NCI-H2081 (cell line): ENCODE measurements at regions not wholly inside any gene's neighbourhood (a gene's known extent, or its start where the extent isn't known, plus 50 kb on each side); places are given as distances from the start of the nearest gene placed in this dataset.

Experiments
- DNase-seq, 2 experiments: peaks; one replicate each; lab custom pipeline; 2025; lab: John Stamatoyannopoulos, UW

DNA sequence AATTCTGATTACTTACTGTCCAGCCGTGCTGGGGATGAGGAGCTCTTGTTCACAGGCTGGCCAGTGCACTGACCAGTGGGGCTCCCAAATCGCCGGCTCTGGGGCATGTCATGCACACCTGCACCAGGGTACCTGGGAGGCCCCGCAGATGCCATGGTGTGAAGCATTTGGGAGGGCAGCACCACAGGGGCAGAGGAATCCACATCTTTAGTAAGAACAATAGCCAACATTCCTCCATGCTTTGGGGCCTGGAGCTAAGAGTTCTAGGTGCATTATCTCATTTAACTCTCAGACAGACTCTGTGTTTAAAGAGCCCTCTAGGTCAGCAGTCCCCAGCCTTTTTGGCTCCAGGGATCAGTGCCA, 104.2 kb downstream of the ACKR3 start:
- no peak for DNase-seq

DNA sequence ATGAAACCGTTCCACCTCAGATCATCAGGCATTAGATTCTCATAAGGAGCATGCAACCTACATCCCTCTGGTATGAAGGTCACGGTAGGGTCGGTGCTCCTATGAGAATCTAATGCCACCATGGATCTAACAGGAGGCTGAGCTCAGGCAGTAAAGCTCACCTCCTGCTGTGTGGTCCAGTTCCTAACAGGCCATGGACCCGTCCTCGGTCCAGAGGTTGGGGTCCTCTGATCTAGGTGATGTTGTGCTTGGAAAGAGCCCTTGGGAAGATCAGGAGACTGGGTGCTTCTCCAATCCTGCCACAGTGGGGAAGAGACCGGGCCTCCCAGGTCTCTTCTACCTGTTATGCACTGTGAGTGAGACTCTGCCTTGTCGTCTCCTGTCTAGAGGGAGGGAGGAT, 104.6 kb downstream of the ACKR3 start:
- DNase-seq: no peak

DNA sequence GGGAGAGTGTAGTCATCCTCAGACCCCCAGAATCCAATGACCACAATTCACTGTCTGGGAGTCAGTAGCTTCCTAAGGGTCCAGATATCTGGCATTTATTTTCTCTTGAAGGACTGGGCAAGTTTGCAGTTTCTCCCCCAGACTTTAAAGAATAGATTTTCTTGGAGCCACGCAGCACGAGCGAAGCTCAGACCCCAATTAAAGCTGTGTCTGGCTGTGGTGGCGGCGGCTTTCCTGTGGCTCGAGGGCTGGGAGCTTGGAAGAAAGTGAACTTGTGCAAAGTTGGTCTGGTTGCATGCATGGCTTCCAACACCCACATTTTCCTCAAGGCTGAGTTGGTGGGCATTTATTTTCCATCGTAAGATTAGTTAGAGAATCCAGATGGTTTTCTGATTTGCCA, 105.0 kb downstream of the ACKR3 start:
- no peak for DNase-seq

DNA sequence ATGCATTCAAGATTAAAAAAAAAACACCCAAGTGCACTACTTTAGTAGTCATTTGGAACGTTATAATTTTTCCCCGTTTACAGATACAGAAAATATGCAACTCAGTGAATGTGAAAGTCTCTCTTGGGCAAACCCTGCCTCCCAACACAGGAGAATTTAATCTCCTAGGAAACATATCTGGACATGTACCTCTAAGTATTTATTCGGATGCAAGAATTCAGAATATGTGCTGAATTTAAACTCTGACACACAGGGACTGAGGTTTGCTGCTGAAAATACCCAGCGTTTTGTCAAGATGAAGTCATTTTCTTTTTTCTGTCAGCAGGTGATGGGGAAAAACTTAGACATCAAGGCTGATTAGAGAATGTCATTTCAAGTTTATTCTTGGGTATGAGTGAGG, 105.4 kb downstream of the ACKR3 start:
- no peak for DNase-seq

DNA sequence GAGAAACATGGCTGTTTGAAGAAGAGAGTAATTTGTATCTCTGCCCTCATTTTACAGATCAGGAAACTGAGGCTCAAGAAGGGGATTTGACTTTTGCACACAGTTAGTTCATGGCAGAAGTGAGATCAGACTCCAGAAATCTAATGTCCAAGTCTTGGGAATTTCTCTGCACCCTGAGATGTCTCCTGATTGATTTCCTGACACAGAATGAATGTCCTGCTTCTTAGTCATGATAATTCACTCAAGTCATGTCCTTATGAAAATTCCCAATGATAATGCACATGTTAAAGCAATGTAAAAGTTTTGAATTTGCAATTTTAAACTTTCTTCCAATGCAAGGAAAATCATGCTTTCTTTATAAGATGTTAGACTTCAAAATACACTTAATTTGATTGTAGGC, 105.9 kb downstream of the ACKR3 start:
- DNase-seq: no peak

DNA sequence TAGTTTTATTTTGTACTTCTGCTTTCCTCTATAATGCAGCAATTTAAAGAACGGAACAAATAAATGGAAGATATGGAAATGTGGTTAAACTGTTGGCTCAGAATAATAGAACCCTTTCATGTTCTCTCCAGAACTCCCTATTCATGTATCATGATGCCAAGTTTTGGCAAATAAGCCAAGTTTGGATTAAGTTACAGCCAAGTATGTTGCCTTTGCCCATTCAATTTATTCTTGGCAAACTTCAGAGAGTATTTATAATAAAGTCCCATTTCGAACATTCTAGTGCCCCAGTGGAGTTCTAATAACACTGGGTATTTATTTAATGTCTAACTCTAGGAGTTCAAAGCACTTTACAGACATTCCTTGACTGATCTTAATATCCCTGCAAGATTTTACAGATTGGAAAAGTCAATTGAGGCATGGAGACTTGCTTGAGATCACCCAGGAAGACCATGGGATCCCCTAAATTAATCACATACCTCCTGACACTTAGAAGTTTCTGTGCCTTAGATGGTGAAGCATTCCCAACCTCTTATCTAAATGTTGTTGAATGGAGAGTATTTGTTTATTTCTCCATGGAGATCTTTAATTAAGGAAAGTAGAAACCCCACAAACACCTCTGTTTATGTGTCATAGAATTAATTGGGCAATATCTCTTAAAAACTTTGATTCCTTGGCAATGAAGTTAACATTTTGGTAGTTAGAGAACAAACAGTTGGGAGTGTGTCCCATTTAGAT, 106.7 kb downstream of the ACKR3 start:
- no peak for DNase-seq

DNA sequence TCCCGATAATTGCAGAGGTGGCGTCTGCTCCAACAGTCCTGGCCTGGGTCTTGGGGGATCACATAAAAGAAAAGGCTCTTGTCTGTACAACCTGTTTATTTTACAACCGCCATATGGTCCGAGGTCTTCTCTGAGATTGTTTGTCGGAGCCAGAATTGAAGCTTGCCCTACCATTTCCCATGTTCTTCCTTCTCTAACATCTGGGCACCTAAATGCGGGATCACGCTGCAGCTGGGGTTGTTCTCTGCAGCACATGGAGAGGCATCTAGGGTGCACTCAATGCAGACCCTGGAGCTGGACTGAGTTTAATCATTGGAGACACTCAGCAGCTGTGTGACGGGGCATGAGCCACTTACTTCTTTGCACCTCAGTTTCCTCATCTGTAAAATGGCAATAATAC, 107.7 kb downstream of the ACKR3 start:
- no peak for DNase-seq

DNA sequence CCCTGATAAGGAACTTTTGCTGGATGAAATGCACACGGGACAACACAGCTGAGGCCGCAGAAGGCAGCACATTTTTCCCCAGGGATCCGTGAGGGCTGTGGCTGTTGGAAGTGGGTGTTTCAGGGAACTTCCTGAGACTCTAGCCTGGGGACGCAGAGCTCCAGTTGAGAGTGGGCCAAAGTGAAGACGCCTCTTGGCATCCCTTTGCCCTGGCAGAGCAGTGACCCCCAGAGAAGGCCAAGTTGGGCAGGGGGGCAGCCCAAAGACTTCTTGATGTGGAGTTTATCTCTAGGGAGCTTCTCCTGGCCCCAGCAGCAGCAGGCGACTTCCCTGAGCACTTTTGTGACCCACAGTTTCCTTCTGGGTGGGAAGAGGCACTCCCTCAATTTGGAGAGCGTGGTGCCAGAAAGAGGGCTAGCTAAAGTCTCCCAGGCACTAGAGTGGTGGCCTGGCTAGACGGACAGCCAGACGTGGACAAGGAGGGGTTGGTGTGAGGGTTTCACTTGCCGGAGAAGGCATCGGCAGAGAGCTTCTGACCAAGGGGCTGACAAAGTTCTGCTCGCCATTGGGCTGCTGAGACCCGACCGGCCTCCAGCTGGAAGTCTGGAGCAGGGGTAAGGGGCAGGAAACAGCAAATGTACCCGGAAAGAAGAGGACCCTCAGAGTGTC, 108.8 kb downstream of the ACKR3 start:
- DNase-seq: no peak

DNA sequence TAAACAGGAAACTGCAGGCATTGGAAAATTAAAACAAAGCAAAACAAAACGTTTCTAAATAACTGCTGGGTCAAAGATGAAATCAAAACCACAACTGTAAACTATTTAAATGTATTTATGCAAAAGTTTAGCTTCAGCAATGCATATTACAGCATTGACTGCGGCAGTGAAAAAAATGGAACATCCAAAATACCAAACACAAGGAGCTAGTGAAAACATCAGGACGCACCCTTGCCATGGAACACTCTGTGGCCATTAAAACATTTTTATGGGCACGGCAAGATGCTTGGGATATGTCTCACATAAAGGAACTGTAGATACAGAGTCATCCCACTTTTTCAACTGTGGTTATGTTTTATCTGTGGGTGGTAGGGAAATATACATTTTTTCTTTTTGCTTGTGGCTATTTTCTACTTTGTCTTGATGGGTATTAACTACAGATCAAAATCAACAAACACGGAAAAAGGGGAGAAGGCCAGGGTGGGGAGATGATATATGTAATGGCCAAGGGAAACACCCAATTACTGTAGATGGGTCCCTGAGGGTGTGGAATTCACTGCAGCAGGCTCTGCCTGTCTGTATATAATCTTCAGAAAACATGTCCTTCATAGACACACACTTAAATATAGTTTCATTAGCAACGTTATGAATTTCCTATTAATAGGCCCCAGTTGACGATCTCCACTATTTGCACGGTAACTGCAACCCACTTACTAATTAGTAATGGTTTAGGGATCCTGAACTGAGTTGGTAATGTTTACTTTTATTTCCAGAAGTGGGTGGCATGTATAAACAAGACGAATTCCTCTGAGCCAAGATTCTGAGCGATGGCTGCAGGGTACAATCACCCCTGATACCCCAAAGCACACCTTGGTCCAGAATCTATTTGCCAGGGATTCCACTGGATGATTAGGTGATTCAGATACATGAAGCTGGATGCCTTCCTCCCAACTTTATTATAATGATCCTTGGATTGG, 110.5 kb downstream of the ACKR3 start:
- no peak for DNase-seq

DNA sequence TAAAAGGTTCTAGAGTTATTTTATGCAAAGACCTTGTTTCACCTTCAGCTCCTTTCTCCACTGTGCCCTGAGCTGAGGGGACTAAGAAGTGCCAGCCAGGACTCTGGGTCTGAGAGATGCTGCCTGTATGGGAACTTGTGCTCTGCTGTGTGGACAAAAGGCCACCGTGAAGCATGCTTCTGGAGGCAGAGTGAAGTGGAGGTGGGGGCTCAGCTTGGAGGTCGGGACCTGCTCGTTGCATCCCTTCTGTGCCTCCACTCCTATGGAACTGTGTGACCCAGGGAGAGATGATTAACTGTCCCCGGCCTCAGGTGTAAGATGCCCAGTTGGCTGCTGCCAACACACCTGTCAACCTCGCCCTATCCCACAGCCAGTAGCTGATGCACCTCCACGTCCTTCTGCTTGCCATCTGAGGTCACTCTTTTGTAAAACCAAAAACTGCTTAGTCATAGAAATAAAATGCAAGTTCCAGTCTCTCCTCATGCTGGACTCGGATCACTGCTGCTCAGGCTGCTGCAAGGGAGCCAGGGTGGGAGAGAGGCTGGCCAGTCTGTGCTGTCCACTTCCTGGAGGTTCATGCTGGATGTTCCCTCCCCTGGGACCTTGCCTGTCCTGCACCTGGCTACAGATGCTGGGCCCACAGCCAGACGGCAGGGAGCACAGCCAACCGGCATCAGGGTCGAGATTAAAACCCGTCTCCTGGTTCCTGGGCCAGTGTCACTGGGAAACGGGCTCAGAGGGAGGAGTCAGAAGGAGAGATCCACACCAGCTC, 113.2 kb downstream of the ACKR3 start:
- DNase-seq: no peak

DNA sequence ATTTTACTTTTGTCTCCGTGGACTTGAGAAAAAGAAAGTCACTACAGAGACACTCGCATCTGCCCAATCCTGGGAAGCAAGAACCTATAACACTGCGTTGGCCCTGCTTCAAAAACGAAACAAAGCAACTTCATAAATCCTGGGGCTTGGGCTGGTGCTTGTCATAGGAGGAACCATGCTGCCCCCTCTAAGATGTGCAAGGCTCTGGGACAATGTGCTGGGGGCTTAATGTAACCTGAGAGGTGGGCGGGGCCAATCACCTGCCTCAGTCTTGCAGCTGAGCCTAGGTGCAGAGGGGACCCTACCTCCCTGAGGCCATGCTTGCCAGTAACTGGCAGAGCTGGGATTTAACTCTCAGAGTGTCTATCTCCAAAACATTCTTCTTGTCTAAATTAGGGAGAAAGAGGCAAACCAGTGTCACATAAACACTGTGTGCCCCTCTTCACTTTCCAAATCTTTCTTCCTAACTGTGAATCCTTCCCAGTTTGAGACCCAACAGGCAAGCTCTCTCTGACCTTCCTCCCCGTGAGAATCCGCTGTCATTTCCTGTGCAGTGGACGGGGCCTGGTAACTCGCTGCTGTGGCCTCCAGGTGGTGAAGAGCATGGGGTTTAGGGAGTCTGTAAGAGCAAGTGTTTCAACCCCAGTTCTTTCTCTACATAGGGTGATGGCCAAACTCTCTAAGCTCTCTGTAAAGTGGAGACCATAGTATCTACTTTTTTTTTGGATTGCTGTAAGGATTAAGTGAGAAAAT, 115.1 kb downstream of the ACKR3 start:
- DNase-seq: no peak

DNA sequence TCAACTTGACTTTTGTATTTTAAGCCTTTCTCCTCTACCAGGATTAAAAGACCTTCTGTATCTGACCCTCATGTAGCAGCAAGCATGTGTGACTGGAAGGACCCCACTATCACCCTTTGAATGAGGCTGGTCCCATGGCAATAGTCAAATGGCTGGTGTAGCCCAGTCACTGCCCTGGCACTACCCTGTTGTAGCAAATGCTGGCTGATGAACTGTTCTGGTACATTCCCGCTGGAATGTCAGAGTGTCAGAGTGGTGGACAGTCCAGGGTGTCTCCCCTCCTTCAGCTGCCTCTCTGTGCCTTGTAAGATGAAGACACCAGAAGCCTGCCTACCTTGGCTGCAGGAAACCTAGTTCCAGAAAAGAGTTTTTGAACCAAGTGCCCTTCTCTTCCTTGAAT, 115.7 kb downstream of the ACKR3 start:
- no peak for DNase-seq

DNA sequence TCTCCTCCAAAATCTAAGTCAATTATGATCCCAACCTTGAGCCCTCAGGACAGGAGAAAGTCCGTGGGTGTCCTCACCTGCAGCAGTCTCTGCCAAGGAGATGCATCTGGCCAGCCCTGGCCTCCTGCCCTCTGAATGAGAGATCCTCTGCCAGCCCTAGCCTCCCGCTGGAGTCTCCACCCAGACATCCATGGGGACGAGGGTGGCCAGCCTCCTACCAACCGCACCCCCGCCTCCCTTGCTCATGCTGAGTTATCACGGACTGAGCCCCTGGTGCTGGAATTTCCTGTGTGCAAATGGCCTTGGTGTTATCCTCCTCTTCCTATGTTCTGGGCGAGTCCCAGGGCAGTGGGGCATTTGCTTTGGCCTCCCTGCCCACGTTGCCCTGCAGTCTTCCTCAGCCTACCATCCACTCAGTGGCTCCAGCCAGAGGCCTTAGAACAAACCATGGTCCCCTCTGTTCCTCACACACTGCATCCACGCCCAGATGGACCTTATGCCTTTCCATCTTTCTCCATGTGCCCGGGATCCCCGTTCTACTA, 116.4 kb downstream of the ACKR3 start:
- DNase-seq: no peak

DNA sequence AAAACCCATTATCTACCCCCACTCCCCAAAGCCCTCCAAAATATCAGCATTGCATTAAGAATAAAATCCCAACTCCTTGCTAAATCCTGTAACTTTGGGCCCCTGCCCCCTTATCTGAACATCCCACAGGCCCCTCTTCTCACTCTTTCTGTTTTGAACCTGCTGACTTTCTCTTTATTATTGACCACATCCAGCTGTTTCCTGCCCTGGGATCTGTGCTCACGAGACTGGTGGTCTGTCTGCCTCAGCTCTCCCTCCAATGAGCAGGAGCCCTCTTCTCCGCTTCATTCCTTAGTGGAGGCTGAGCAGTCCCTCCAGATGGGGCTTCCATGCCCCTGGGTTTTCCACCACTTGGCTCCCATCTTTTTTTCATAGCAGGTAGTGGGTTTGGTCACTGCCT, 116.9 kb downstream of the ACKR3 start:
- DNase-seq: no peak

DNA sequence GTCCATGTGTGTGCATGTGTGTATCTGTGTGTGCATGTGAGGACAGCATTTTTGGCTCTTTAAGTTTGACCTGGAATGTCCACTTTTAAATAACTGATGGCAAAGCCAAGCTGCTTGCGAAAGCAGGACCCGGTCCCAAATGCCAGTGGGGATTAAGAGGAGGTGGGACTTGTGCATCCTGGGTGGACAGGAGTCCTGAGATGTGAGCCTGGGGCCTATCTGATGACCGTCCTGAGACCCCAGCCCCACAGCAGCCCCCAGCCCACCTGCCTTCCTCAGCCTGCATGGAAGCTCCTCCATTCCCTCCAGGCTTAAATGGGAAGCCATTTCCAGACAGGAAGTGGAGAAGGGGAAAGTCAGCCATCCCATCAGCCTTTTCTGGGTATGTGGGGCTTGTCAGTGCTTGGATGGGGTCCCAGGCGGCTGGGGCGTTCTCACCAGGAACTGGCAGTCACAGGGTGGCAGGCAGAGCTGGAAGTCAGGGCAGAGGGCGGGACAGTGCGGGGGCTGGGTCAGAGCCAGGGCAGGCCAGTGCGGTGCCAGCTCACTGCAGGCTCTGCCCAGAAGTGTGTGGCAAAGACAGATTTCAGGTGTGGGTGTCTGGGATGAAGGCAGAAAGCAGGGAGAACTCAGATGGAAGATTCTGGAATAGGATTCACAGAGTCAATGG, 117.8 kb downstream of the ACKR3 start:
- DNase-seq: no peak

DNA sequence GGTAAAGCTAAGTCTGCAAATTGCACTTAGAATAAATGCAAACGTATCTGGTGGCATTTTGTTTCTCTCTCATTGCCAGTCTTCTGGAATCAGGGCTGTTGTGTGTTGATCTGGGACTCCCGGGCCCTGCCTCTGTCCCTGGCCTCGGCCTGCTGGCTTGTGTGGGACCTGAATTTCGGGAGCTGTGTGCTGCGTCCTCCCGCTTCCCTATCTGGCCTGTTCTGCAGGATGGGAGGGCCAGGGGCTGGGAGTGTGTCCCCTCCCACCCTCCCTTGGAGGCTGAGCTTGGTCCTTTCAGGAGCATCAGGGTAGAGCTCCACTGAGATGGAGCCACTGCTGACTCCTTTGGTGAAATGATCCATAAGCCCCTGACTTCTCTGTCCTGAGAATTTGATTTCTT, 118.5 kb downstream of the ACKR3 start:
- DNase-seq: no peak

DNA sequence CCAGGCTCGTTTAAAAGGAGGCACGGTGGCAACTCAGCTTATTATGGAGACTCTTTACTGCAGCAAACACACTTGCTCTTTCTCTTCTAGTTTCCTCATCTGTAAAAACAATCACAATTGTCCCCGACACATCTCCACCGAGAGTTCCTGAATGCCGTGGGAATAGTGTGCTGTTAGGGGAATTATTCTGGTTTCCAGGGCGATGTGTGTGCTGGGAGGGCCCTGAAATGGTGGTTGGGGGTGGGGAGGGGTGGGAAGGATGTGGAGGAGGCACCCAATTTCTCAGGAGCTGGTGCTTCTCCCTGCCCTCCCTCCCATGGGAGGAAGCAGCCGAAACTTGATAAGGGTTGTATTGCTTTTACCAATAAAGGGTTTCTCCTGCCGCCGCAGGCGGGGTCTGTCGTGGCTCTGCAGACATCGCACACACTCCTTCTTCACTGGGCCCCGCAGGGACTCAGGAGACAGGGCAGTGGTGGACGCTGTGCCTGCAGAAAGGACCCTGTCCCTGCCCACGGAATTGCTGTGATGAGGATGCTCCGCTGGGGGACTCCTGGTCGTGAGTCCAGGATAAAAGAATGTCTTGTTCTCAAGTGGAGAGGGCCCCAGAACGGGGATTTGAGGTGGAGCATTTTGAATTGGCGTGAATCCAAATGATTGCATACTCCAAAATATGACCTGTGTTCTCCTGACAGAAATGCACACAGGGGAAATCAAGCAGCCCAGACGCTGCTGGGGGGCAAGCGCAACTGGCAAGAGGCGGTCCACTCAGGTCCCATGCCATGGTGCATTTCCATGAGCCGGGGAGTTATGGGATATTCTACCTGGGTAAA, 119.2 kb downstream of the ACKR3 start:
- no peak for DNase-seq

DNA sequence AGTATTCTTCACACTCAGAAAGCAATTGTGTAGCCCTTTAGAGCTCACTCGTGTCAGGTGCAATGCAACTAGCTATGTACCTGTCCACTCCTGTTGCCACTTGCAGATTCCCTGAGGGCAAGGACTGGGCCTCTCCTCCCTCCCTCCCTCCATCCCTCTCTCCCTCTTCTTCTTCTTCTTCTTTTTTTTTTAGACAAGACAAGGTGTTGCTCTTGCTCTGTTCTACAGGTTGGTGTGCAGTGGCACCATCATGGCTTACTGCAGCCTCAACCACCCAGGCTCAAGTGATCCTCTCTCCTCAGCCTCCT, 119.7 kb downstream of the ACKR3 start:
- no peak for DNase-seq

DNA sequence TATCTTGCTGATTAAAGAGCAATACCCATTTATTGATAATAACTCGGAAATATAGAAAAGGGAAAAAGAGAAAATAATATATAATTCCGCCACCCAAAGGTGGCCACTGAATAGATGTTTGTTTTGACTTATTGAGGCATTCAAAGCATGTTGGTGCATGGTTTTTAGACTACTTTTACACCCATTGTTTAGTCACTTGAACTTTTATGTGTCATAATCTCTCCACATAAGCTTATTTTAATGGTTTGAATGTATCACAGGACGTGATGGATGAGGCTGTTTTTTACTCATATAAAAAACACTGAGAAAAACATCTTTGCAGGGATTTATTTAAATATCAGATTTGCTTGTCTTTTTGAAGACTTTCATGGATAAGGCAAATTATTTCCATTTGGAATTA, 120.4 kb downstream of the ACKR3 start:
- no peak for DNase-seq

DNA sequence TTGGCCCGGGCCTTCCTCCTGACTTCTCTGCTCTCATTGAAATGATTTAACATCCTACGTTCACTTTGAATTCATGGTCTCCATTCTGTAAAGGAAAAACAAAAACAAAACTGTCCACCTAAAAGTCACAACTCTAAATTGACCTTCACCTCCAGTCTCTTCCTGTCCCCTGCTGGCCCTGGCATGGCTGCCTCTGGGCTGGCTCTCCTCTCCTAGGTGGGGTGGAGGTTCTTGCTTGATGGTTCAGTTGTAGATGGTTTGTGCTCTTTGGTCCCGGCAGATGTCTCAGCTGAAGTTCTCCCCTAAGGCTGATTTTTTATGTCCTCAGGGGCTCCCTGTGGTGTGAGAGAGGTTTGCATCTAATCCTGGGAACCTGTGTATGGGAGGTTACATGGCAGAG, 121.1 kb downstream of the ACKR3 start:
- DNase-seq: no peak
